IPS DF 6.9 (cell line): ENCODE measurements at regions not wholly inside any gene's neighbourhood (a gene's known extent, or its start where the extent isn't known, plus 50 kb on each side); places are given as distances from the start of the nearest gene placed in this dataset.

Experiments
- DNase-seq: peaks from one replicate; pipeline ENCODE4 v3.0.0-alpha.2; 2013; ENCODE audit warnings: low read depth, low spot score
- H3K27ac ChIP-seq: one replicate; pipeline ENCODE4 v1.5.1; 2013; ENCODE audit warnings: low read length, control low read depth
- H3K27me3 ChIP-seq: 2 replicates; pipeline ENCODE4 v1.6.1; 2013; ENCODE audit warnings: mild to moderate bottlenecking, low read length; ENCODE audit not compliant: control insufficient read depth, insufficient read depth
- H3K36me3 ChIP-seq: 2 replicates; pipeline ENCODE4 v1.6.1; 2013; ENCODE audit warnings: low read length; ENCODE audit not compliant: control insufficient read depth, insufficient read depth
- H3K4me1 ChIP-seq: 2 replicates; pipeline ENCODE4 v1.6.1; 2013; ENCODE audit warnings: low read length; ENCODE audit not compliant: control insufficient read depth, insufficient read depth
- H3K4me3 ChIP-seq: 2 replicates; pipeline ENCODE4 v1.5.1; 2013; ENCODE audit warnings: mild to moderate bottlenecking, low read length
- H3K9me3 ChIP-seq: 2 replicates; pipeline ENCODE4 v1.6.1; 2013; ENCODE audit warnings: low read length, inconsistent platforms; ENCODE audit not compliant: control insufficient read depth, insufficient read depth
- WGBS: extraction: QIAGEN DNeasy Blood & Tissue Kit; methylation state at CpG from one replicate; pipeline ENCODE4 v1.1.7; 2013; ENCODE audit warnings: mixed read lengths, missing lambda C conversion rate; ENCODE audit not compliant: insufficient read length, insufficient coverage; 5-methylcytosine and 5-hydroxymethylcytosine counted together

GRCh38 chr2:15760232-15760910, 168.7 kb downstream of the DDX1 start:
- Histone ChIP-seq H3K27me3 (no peaks in the 10 kb centered on the region), H3K4me1 (no peaks in the 10 kb centered on the region), H3K4me3 (no peak overlapping the region), H3K27ac (no peak overlapping the region), H3K9me3 (no peaks in the 10 kb centered on the region), H3K36me3 (no peaks in the 10 kb centered on the region)
- no peak for DNase-seq
- no CpG with 5 or more reads among the region's 7 CpGs for WGBS

DNA sequence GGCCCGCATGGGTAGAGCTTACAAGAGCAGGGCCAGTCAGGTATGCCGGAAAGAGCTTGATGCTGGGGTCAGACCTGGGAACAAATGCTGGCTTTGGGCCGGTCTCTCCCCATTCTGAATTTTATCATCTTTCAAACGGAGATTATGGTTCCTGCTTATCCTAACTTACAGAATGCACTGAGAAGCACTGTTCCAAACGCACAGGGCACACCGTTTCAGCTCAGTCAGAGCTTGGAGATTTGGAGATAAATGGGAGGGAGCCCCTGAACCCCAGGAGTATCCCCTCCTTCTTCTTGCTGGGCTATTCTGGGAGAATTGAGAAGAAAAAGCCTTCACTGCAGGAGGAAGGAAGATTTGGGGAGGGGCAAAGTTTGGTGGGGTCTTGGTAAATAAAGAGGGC, 169.4 kb downstream of the DDX1 start:
- DNase-seq: no peak
- Histone ChIP-seq H3K9me3 (no peaks in the 10 kb centered on the region), H3K4me3 (no peak overlapping the region), H3K4me1 (no peaks in the 10 kb centered on the region), H3K27me3 (no peaks in the 10 kb centered on the region), H3K27ac (no peak overlapping the region), H3K36me3 (no peaks in the 10 kb centered on the region)
- WGBS: no CpG with 5 or more reads among the region's 6 CpGs

DNA sequence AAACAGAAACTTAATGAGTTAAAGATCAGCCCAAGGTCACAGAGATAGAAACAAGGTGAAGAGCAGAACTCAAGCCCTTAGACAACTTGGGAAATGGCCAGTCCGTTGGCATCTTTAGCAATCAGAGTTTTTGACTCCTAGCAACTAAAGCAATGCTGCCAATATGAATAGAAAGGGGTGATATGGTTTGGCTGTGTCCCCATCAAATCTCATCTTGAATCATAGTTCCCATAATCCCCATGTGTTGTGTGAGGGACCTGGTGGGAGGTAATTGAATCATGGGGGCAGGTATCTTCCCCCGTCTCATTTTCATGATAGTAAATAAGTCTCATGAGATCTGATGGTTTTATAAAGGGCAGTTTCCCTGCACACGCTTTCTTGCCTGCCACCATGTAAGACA, 170.2 kb downstream of the DDX1 start:
- no CpG with 5 or more reads among the region's 3 CpGs for WGBS
- no peak for DNase-seq
- Histone ChIP-seq H3K27ac (no peak overlapping the region), H3K36me3 (no peaks in the 10 kb centered on the region), H3K27me3 (no peaks in the 10 kb centered on the region), H3K4me3 (no peak overlapping the region), H3K9me3 (no peaks in the 10 kb centered on the region), H3K4me1 (no peaks in the 10 kb centered on the region)

DNA sequence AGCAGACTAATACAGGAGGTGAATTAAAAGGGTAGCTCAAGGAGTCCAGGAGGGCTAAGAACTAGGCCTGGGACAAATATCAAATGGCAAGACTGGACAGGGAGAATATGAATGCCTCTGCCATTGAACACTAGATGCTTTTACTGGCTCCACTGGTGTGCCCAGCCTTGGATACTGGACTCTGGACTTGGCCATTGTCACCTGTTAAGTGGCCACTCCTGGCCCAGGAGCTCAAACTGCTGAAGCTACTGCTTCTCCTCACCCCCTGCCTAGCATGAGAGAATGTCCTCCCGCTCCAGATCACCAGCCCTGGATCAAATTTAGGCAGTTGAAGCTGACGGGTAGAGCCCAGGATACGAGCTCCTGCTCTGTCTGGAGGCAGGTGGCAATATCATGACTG, 170.8 kb downstream of the DDX1 start:
- no peaks in the 10 kb centered on the region for H3K4me1 ChIP-seq
- WGBS: no CpG with 5 or more reads among the region's 3 CpGs
- no peak overlapping the region for H3K27ac ChIP-seq
- H3K27me3 ChIP-seq: no peaks in the 10 kb centered on the region
- H3K36me3 ChIP-seq: no peaks in the 10 kb centered on the region
- H3K4me3 ChIP-seq: no peak overlapping the region
- no peaks in the 10 kb centered on the region for H3K9me3 ChIP-seq
- no peak for DNase-seq

- H3K27ac ChIP-seq: no peak overlapping the region
Observed at GRCh38 chr2:15763106-15763821, 171.6 kb downstream of the DDX1 start.

DNA sequence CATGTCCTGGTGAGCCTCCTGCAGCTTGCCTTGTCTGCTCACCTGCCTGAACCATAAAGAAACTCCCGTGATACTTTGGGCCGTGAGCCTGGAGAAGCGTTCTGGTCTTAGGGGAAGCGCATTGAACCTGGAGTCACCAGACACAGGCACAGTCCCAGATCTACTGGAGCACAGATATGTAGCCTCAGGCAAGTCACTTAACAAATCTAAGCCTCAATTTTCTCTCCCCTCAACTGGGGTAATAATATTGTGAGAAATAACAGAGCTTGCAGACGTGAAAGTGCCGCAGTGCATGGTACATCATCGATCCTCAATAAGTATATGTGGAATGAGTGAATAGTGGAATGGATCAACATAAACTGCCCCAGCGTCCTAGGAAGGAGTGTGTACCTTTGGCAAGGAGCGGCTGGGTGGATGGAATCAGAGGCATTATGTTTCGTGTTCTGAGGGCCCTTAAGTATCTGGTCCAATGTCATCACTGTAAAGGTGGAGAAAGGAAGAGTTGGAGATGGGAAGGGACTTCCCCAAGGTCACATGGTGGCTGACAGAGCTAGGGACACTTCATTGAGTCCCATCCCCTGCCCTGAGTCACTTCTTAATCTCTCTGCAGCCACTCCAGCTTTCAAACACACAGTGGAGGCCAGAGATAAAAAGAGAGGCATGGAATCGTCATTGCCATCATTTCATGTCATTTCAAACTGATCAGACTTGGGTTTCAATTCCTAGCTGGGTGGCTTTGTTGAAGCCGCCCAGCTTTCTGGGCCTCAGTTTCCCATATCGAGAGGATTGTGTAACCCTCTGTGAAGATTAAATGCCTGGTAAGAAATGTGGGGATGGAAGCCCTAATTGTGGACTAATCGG, 172.4 kb downstream of the DDX1 start:
- 0 out of 2 replicates have a peak, but pooled peaks cover 1% of the 10 kb centered on the region for H3K4me1 ChIP-seq
- H3K4me3 ChIP-seq: no peak overlapping the region
- no peaks in the 10 kb centered on the region for H3K36me3 ChIP-seq
- WGBS: no CpG with 5 or more reads among the region's 14 CpGs
- no peaks in the 10 kb centered on the region for H3K27me3 ChIP-seq
- DNase-seq: no peak
- no peaks in the 10 kb centered on the region for H3K9me3 ChIP-seq
- H3K27ac ChIP-seq: no peak overlapping the region

More at GRCh38 chr2:15763106-15763821, 171.6 kb downstream of the DDX1 start:
- no peaks in the 10 kb centered on the region for H3K36me3 ChIP-seq
- no peak for DNase-seq
- 0 out of 2 replicates have a peak, but pooled peaks cover 1% of the 10 kb centered on the region for H3K4me1 ChIP-seq
- WGBS: no CpG with 5 or more reads among the region's 19 CpGs
- no peak overlapping the region for H3K4me3 ChIP-seq
- no peaks in the 10 kb centered on the region for H3K9me3 ChIP-seq
- no peaks in the 10 kb centered on the region for H3K27me3 ChIP-seq

- no peak for DNase-seq
- Histone ChIP-seq H3K9me3 (no peaks in the 10 kb centered on the region), H3K4me3 (no peak overlapping the region), H3K27me3 (no peaks in the 10 kb centered on the region), H3K36me3 (no peaks in the 10 kb centered on the region), H3K27ac (no peak overlapping the region), H3K4me1 (0 out of 2 replicates have a peak, but pooled peaks cover 1% of the 10 kb centered on the region)
- WGBS: no CpG with 5 or more reads among the region's 4 CpGs
Observed at GRCh38 chr2:15764683-15765011, 173.0 kb downstream of the DDX1 start.

DNA sequence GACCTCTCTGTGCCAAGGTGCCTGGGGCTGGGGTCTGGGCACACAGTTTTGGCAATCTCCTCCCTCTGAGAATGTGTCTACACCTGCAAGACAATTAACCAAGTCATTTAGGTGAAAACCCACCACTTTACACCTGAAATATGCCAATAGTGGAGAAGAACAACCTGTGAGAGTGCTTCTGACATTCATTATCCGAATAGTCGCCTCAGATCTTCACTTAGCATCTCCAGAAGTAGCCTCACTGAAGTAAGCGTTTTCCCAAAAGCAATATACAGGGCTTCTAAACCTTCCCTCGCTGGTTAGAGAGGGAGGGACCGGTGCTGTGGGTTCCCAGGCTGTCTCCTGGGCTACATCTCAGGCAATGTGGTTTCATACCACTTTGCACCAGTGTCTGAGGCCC, 173.5 kb downstream of the DDX1 start:
- no peaks in the 10 kb centered on the region for H3K36me3 ChIP-seq
- H3K4me1 ChIP-seq: 0 out of 2 replicates have a peak, but pooled peaks cover 1% of the 10 kb centered on the region
- no peaks in the 10 kb centered on the region for H3K9me3 ChIP-seq
- H3K4me3 ChIP-seq: no peak overlapping the region
- WGBS: no CpG with 5 or more reads among the region's 5 CpGs
- DNase-seq: no peak
- H3K27ac ChIP-seq: no peak overlapping the region
- H3K27me3 ChIP-seq: no peaks in the 10 kb centered on the region

DNA sequence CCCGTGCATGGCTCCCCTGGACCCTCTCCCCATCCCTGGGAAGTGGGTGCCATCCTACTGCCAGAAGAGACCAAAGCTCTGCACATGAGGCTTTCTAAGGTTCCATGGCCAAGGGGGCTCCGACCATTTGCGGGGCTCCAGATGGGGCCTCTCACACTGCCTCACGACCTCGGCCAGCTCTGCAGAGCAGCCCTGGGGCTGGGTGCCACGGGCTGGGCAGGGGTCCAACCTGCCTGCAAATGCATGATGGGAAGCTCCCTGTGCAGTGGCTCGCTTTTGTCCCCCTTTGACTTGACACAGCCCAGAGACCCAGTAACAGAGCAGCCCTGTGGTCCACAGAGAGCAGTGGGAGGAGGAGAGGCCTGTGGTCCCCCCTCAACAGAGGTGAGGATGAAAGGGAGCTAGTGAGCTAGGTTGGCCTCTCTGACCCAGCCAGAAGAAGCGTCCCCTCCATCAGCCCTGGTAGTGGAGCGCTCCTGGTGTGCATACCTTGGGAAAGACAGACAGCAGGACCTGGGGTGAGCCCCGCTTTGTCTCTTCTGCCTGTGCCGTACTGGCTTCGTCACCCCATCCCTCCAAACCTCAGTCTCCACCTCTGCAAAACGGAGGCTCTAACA, 174.1 kb downstream of the DDX1 start:
- Histone ChIP-seq H3K4me3 (no peak overlapping the region), H3K9me3 (no peaks in the 10 kb centered on the region), H3K4me1 (0 out of 2 replicates have a peak, but pooled peaks cover 1% of the 10 kb centered on the region), H3K27me3 (no peaks in the 10 kb centered on the region), H3K27ac (no peak overlapping the region), H3K36me3 (no peaks in the 10 kb centered on the region)
- WGBS: no CpG with 5 or more reads among the region's 13 CpGs
- DNase-seq: no peak

GRCh38 chr2:15766303-15766861, 174.0 kb upstream of the MYCN start:
- DNase-seq: no peak
- H3K36me3 ChIP-seq: no peaks in the 10 kb centered on the region
- H3K27ac ChIP-seq: no peak overlapping the region
- H3K4me1 ChIP-seq: 0 out of 2 replicates have a peak, but pooled peaks cover 1% of the 10 kb centered on the region
- WGBS: no CpG with 5 or more reads among the region's 9 CpGs
- H3K27me3 ChIP-seq: no peaks in the 10 kb centered on the region
- H3K9me3 ChIP-seq: no peaks in the 10 kb centered on the region
- no peak overlapping the region for H3K4me3 ChIP-seq
